HEK293 (cell line): ENCODE measurements at regions not wholly inside any gene's neighbourhood (a gene's known extent, or its start where the extent isn't known, plus 50 kb on each side); places are given as distances from the start of the nearest gene placed in this dataset.

Source experiments
- CTCF ChIA-PET: fragments of 350-600 bp; formaldehyde crosslinking; extraction: SDS; loops from one replicate; lab custom pipeline; 2021; ENCODE audit warnings: antibody characterized with exemption; lab: Yijun Ruan, JAX
- POLR2A ChIA-PET: fragments of 300-600 bp; formaldehyde crosslinking; extraction: SDS; loops from one replicate; lab custom pipeline; 2020; ENCODE audit warnings: antibody characterized with exemption, inconsistent platforms; lab: Yijun Ruan, JAX
- H3K27ac ChIP-seq: fragments of 200-500 bp; sonication (Bioruptor generic); 2 replicates; pipeline ENCODE4 v1.5.1; 2014; ENCODE audit warnings: low read depth, low read length, control low read depth, inconsistent platforms; ENCODE audit errors: extremely low read depth
- H3K36me3 ChIP-seq, 2 experiments: fragments of 200-500 bp in 1 of 2; sonication (Bioruptor generic) in 1 of 2; 1 replicate in 1 of 2; 2 replicates in 1 of 2; pipeline ENCODE4 v1.5.1; 2014 to 2017; ENCODE audit warnings: inconsistent platforms in 2 of 2, low read length in 2 of 2; ENCODE audit not compliant: control insufficient read depth in 2 of 2, insufficient read depth in 1 of 2
- H3K4me1 ChIP-seq: fragments of 200-500 bp; sonication (Bioruptor generic); 2 replicates; pipeline ENCODE4 v1.5.1; 2014; ENCODE audit warnings: mild to moderate bottlenecking, low read length, inconsistent platforms; ENCODE audit not compliant: control insufficient read depth, insufficient read depth
- H3K4me3 ChIP-seq: 2 replicates; pipeline ENCODE4 v1.5.1; 2011; ENCODE audit warnings: low read depth, mild to moderate bottlenecking, control low read depth, low read length, moderate library complexity
- H3K9me3 ChIP-seq: fragments of 200-500 bp; sonication (Bioruptor generic); 2 replicates; pipeline ENCODE4 v1.5.1; 2014; ENCODE audit warnings: low read depth, low read length, inconsistent platforms; ENCODE audit not compliant: control insufficient read depth, insufficient read depth
- AEBP2 ChIP-seq: fragments of 450-650 bp; formaldehyde crosslinking; IDR thresholded peaks from 2 replicates; pipeline ENCODE4 v1.5.1; 2016; ENCODE audit warnings: missing biosample characterization, missing genetic modification characterization, borderline replicate concordance
- BCL11A ChIP-seq: fragments of 450-650 bp; formaldehyde crosslinking; IDR thresholded peaks from 2 replicates; pipeline ENCODE4 v1.5.1; 2016; ENCODE audit warnings: low read depth, missing biosample characterization, missing genetic modification characterization
- HOXA7 ChIP-seq: sonication (generic); formaldehyde crosslinking; IDR thresholded peaks from 2 replicates; pipeline ENCODE4 v1.8.1; 2022; ENCODE audit warnings: missing genetic modification reagents, borderline replicate concordance
- INSM2 ChIP-seq: fragments of 450-650 bp; formaldehyde crosslinking; IDR thresholded peaks from 2 replicates; pipeline ENCODE4 v1.5.1; 2016; ENCODE audit warnings: missing biosample characterization, missing genetic modification characterization
- ZBTB49 ChIP-seq: fragments of 450-650 bp; formaldehyde crosslinking; IDR thresholded peaks from 2 replicates; pipeline ENCODE4 v1.5.1; 2016; ENCODE audit warnings: missing biosample characterization, missing genetic modification characterization, low read depth
- ZEB2 ChIP-seq: fragments of 450-650 bp; formaldehyde crosslinking; IDR thresholded peaks from 2 replicates; pipeline ENCODE4 v1.5.1; 2016; ENCODE audit warnings: missing biosample characterization, missing genetic modification characterization
- ZNF138 ChIP-seq: fragments of 450-650 bp; formaldehyde crosslinking; IDR thresholded peaks from 2 replicates; pipeline ENCODE4 v1.5.1; 2016; ENCODE audit warnings: missing biosample characterization, missing genetic modification characterization, borderline replicate concordance
- ZNF146 ChIP-seq: fragments of 450-650 bp; formaldehyde crosslinking; IDR thresholded peaks from 2 replicates; pipeline ENCODE4 v1.5.1; 2016; ENCODE audit warnings: missing biosample characterization, missing genetic modification characterization
- ZNF184 ChIP-seq: fragments of 450-650 bp; IDR thresholded peaks from 2 replicates; pipeline ENCODE4 v1.5.1; 2018; ENCODE audit warnings: missing biosample characterization, mild to moderate bottlenecking, missing genetic modification characterization
- ZNF214 ChIP-seq: fragments of 450-650 bp; formaldehyde crosslinking; IDR thresholded peaks from 2 replicates; pipeline ENCODE4 v1.5.1; 2017; ENCODE audit warnings: missing biosample characterization, mild to moderate bottlenecking, missing genetic modification characterization, borderline replicate concordance
- ZNF354C ChIP-seq: fragments of 450-650 bp; formaldehyde crosslinking; IDR thresholded peaks from 2 replicates; pipeline ENCODE4 v1.5.1; 2016; ENCODE audit warnings: missing biosample characterization, missing genetic modification characterization, low read depth, borderline replicate concordance
- ZNF488 ChIP-seq: fragments of 450-650 bp; formaldehyde crosslinking; IDR thresholded peaks from 2 replicates; pipeline ENCODE4 v1.5.1; 2016; ENCODE audit warnings: missing biosample characterization, missing genetic modification characterization
- ZNF510 ChIP-seq: fragments of 450-650 bp; formaldehyde crosslinking; IDR thresholded peaks from 2 replicates; pipeline ENCODE4 v1.5.1; 2018; ENCODE audit warnings: mild to moderate bottlenecking, missing genetic modification characterization, missing biosample characterization; ENCODE audit not compliant: insufficient replicate concordance
- ZNF529 ChIP-seq: fragments of 450-650 bp; formaldehyde crosslinking; IDR thresholded peaks from 2 replicates; pipeline ENCODE4 v1.5.1; 2017; ENCODE audit warnings: missing genetic modification characterization, missing biosample characterization; ENCODE audit not compliant: insufficient replicate concordance
- ZSCAN16 ChIP-seq: fragments of 450-650 bp; formaldehyde crosslinking; IDR thresholded peaks from 2 replicates; pipeline ENCODE4 v1.5.1; 2016; ENCODE audit warnings: missing biosample characterization, missing genetic modification characterization
- TF ChIP-seq, protein P1 (sequence below): fragments of 450-650 bp; formaldehyde crosslinking; IDR thresholded peaks from 2 replicates; pipeline ENCODE4 v1.5.1; 2016; ENCODE audit warnings: missing biosample characterization, missing genetic modification characterization
- TF ChIP-seq, protein P2 (sequence below): fragments of 450-650 bp; formaldehyde crosslinking; IDR thresholded peaks from 2 replicates; pipeline ENCODE4 v1.5.1; 2017; ENCODE audit warnings: missing biosample characterization, missing genetic modification characterization

DNA sequence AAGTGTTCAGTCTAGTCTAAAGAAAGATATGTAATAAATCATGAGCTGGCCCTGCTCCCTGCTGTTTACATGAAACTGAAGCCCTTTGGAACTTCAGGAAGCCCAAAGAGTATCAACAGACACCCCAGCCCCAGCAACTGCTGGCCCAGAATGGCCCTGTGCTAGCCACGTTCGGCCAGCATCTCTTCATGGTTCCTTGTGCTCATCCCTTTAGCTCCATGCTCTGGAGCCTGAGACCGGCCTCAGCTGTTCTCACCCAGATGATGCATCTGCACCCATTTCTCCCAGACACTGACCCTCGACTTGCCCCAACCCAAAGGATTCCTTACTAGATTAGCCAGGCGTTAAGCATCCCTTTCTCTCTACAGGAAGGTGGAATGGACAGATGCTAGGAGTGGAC is 207.3 kb downstream of the HS3ST3B1 start:
- Histone ChIP-seq H3K9me3 (no peaks in the 10 kb centered on the region), H3K4me3 (no peak overlapping the region), H3K4me1 (no peaks in the 10 kb centered on the region), H3K27ac (no peak overlapping the region), H3K36me3 (no peaks in the 10 kb centered on the region)
- TF ChIP-seq ZNF529 (no peak), ZNF138 (no peak), ZNF146 (tag by site-specific recombination) (no peak)
- CTCF ChIA-PET = no interaction called here
- POLR2A ChIA-PET = no interaction called here

GRCh38 chr17:14506364-14506763 is 205.5 kb downstream of the HS3ST3B1 start:
- ChIA-PET POLR2A (no interaction called here), CTCF (no interaction called here)
- no peak overlapping the region for H3K4me3 ChIP-seq
- H3K36me3 ChIP-seq = no peaks in the 10 kb centered on the region
- no peaks in the 10 kb centered on the region for H3K9me3 ChIP-seq
- TF ChIP-seq ZNF354C (tag by site-specific recombination) = no peak
- no peak for TF ChIP-seq ZNF510
- no peak for TF ChIP-seq ZNF184 (tag by site-specific recombination)
- TF ChIP-seq, protein P1, sequence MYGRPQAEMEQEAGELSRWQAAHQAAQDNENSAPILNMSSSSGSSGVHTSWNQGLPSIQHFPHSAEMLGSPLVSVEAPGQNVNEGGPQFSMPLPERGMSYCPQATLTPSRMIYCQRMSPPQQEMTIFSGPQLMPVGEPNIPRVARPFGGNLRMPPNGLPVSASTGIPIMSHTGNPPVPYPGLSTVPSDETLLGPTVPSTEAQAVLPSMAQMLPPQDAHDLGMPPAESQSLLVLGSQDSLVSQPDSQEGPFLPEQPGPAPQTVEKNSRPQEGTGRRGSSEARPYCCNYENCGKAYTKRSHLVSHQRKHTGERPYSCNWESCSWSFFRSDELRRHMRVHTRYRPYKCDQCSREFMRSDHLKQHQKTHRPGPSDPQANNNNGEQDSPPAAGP = no peak
- TF ChIP-seq HOXA7 (CRISPR knock-in tag) = no peak
- TF ChIP-seq, protein P2, sequence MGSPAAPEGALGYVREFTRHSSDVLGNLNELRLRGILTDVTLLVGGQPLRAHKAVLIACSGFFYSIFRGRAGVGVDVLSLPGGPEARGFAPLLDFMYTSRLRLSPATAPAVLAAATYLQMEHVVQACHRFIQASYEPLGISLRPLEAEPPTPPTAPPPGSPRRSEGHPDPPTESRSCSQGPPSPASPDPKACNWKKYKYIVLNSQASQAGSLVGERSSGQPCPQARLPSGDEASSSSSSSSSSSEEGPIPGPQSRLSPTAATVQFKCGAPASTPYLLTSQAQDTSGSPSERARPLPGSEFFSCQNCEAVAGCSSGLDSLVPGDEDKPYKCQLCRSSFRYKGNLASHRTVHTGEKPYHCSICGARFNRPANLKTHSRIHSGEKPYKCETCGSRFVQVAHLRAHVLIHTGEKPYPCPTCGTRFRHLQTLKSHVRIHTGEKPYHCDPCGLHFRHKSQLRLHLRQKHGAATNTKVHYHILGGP (tag by site-specific recombination) = no peak
- no peak for TF ChIP-seq BCL11A (tag by site-specific recombination)
- TF ChIP-seq ZNF488 (tag by site-specific recombination) = no peak
- TF ChIP-seq ZNF214 (tag by site-specific recombination) = no peak
- no peak for TF ChIP-seq INSM2 (tag by site-specific recombination)
- no peak for TF ChIP-seq AEBP2 (tag by site-specific recombination)
- no peak for TF ChIP-seq ZSCAN16 (tag by site-specific recombination)
- TF ChIP-seq ZBTB49 (tag by site-specific recombination) = no peak
- TF ChIP-seq ZEB2 (tag by site-specific recombination) = no peak
- no peaks in the 10 kb centered on the region for H3K4me1 ChIP-seq
- H3K27ac ChIP-seq = no peak overlapping the region
